Cardiac septum (tissue), 1 donor: ENCODE measurements at regions not wholly inside any gene's neighbourhood (a gene's known extent, or its start where the extent isn't known, plus 50 kb on each side); places are given as distances from the start of the nearest gene placed in this dataset.

Source experiments
- DNase-seq: peaks from one replicate; pipeline ENCODE4 v3.0.0-alpha.2; 2020; ENCODE audit warnings: low spot score
- intact Hi-C: fragments of 100-400 bp; cut with DNase I; formaldehyde crosslinking; loops from one replicate; pipeline ENCODE4 v1.14.0; 2022
- donor health status: DM: no; HTN: no; CAD: no.

DNA sequence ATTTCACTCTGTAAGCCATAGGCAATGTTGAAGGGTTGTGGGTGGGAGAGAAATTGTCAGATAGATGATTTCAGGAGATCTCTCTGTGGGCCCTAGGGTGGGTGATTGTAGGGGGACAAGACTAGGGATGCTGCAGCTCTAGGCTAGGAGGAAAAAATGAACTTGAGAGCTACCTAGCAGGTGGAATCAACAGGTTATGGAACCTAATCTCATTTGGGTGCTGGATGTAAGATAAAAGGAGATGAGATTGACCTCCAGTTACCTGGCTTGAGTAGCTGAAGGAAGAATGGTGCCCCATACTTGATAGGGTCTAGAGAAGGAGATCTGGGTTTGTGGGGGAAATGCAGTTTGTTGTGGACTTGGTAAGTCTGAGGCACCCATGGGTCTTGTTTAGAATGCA lies 396.5 kb downstream of the RRAGC start:
- intact Hi-C loops = no loop called here
- no peak for DNase-seq

- intact Hi-C loops = no loop called here
- DNase-seq = no peak
Measured at GRCh38 chr1:38456531-38456876, 403.1 kb downstream of the RRAGC start.

- intact Hi-C loops = no loop called here
- DNase-seq = no peak
Measured at GRCh38 chr1:38455829-38456530, 403.6 kb downstream of the RRAGC start.

DNA sequence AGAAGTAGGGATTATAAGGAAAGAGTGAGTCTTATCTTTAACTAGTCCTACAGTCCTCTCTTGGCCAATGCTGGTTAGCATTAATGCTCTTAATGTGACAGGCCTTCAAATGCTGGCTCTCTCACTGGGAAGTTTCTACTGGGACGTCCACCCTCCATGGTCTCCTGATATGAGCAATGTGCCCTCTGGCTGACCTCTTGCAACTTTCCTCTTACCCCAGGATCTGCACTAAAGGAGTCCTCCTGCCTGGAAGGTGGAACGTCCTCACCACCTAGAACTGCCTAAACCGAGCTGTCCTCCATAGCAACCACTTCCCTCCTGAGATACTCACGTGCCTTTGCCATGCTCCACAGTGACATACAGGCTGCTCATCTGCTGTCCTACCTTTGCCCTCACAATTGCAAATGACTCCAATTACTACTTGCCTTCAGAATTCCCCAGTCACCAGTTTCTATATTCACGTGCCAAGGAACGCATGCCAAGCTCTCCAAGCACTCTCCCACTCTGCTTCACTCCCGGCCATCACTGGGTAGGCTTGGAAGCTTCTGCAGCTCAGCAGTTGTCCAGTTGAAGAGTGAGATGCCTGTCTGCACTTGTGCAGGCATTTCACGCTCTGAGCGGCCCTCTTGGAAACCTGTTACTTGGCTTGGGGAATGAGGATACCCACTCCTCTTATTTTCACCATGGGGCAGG lies 404.7 kb downstream of the RRAGC start:
- no peak for DNase-seq
- intact Hi-C loops = no loop called here

DNA sequence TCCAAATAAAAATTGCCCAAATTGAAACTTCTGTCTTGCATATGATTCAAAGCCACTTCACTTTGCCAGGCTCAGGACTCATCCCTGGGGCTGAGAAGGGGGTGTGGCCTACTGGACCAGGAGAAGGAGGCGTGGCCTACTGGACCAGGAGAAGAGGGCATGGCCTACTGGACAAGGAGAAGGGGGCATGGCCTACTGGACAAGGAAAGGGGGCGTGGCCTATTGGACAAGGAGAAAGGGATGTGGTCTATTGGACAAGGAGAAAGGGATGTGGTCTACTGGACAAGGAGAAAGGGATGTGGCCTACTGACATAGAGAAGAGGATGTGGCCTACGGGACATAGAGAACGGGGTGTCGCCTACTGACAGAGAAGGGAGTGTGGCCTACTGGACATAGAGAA lies 405.3 kb downstream of the RRAGC start:
- DNase-seq = no peak
- intact Hi-C loops = no loop called here

DNA sequence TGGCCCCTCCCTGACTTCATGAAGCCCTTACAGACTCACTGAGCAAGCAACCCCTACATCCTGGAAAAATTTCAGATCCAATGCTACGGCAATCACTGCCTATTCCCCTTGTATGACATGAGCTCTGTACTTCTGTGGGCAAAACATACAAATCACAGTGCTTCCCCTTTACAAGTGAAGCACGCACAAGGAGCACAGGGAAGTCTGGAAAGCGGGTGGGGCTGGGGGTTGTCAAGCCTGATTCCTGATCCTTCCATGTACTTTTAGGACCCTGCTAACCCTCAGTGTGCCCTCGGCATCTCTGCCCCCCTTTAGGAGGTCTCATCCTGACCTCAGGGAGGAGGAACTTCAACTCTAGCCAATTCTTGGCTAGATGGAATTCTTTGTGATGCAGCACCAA lies 405.7 kb upstream of the POU3F1 start:
- intact Hi-C loops = no loop called here
- no peak for DNase-seq

DNA sequence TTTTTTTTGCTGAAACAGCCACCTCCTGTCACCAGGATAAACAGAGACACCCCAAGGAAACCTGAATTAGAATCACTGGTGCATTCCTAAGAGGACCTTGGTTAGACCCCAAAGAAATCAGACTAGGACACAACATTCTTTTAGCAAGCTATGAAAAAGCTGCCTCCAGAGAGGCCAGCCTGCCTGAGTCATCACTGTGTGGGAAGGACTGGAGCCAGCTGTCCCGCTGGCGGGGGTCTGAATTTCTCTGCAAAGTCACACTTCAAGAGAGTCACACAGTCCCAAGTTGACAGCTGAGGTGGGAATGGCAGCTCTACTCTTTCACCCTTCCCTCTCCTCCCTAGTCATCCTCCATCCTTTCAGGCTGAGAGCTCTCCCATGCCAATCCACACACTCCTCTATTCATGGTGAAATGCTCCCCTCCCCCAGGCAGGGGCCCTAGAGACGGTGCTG lies 405.0 kb upstream of the POU3F1 start:
- intact Hi-C loops = no loop called here
- DNase-seq = no peak

DNA sequence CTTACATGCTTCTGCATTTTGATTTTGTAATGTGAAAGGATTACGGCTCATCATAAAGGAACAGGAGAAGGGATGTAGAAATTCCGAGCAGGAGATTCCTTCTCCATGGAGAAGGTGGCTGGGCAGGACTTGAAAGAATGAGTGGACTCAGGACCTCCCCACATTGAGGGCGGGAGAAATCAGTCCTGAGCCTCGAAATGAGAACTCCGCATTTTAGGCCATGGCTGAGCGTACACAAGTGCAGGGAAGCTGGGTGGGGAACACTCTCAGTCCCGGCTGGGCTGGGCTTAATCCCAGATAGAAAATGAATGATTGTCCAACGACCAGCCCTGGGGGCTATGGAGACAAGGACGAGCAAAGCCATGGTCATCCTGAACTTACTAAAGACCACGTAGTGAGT lies 402.3 kb upstream of the POU3F1 start:
- intact Hi-C loops = no loop called here
- DNase-seq = no peak

- intact Hi-C loops = no loop called here
- no peak for DNase-seq
Measured at GRCh38 chr1:38446936-38447335, 400.3 kb upstream of the POU3F1 start.

- DNase-seq = no peak
- intact Hi-C loops = no loop called here
Measured at GRCh38 chr1:38444770-38445442, 398.3 kb upstream of the POU3F1 start.

GRCh38 chr1:38444311-38444710 lies 397.7 kb upstream of the POU3F1 start:
- DNase-seq = no peak

GRCh38 chr1:38440402-38440801 lies 393.8 kb upstream of the POU3F1 start:
- no peak for DNase-seq
- intact Hi-C loops = no loop called here

More at GRCh38 chr1:38444311-38444710, 397.7 kb upstream of the POU3F1 start:
- intact Hi-C loops = no loop called here

- DNase-seq = no peak
- intact Hi-C loops = no loop called here
Measured at GRCh38 chr1:38436749-38437148, 390.2 kb upstream of the POU3F1 start.

GRCh38 chr1:38436006-38436405 lies 389.4 kb upstream of the POU3F1 start:
- no peak for DNase-seq
- intact Hi-C loops = no loop called here

DNA sequence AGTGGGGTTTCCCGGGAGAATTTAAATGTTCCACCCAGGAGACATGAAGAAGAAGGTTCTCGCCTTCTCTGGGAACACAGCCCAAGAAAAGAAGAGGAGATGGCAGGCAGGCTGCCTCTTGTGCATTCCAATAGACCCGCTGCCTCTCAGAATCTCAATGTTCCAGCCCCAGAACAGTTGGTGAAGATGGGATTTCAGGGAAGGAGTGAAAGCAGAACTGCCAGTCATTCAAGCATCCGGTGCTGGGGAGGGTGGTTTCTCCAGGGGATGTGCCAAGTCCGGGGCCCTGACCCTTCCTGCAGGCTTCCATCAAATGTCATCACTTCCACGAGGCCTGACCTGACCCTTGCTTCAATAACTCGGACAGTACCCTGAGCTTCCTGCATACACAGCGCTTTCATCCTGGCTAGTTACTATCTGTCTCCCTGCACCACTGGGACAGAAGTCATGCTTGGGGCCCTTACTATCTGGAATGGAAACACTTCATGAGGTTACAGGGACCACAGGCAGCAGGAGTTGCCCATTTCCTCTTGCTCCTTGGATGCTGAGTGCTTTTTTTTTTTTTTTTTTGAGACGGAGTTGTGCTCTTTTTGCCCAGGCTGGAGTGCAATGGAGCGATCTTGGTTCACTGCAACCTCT lies 386.6 kb upstream of the POU3F1 start:
- no peak for DNase-seq
- intact Hi-C loops = no loop called here

- no peak for DNase-seq
- intact Hi-C loops = no loop called here
Measured at GRCh38 chr1:38431535-38432376, 385.2 kb upstream of the POU3F1 start.

- DNase-seq = no peak
- intact Hi-C loops = no loop called here
Measured at GRCh38 chr1:38430949-38431348, 384.4 kb upstream of the POU3F1 start.

DNA sequence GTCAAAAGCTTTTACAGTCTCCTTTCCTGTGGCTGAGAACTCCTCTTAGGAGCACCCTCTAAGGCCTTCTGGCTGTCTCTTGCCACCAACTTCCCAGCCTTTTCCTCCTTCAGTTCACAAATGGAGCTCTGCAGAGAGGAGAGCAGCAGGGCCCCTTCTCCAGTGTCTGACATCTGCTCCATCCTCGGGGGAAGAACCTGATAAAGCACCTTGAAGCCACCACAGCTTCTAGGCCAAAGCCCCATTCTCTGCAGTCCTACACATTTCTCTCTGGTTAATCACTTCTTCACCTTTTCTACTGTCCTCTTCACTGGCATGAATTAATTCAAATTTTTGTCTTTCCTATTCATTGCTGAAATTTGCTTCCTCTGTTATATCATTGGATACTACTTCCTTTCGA lies 378.1 kb upstream of the POU3F1 start:
- no peak for DNase-seq
- intact Hi-C loops = no loop called here

GRCh38 chr1:38420666-38421065 lies 374.1 kb upstream of the POU3F1 start:
- intact Hi-C loops = no loop called here

More at GRCh38 chr1:38420666-38421065, 374.1 kb upstream of the POU3F1 start:
- no peak for DNase-seq
